NCI-H2171 treated with DMSO at 0.1 percent for 48 hours (cell line): ENCODE measurements at regions not wholly inside any gene's neighbourhood (a gene's known extent, or its start where the extent isn't known, plus 50 kb on each side); places are given as distances from the start of the nearest gene placed in this dataset.

Experiments
- DNase-seq: peaks from one replicate; lab custom pipeline; 2025; lab: John Stamatoyannopoulos, UW

- no peak for DNase-seq
These were observed 307.3 kb upstream of the PLSCR5 start for GRCh38 chr3:146912241-146913015.

- DNase-seq = no peak
These were observed 298.8 kb upstream of the PLSCR5 start for GRCh38 chr3:146903927-146904326.

- DNase-seq = no peak
These were observed 294.0 kb upstream of the PLSCR5 start for GRCh38 chr3:146899171-146899570.

GRCh38 chr3:146896711-146897110 lies 291.6 kb upstream of the PLSCR5 start:
- DNase-seq = no peak

GRCh38 chr3:146895026-146895749 lies 290.0 kb upstream of the PLSCR5 start:
- DNase-seq = no peak

GRCh38 chr3:146894406-146894805 lies 289.3 kb upstream of the PLSCR5 start:
- DNase-seq = no peak

GRCh38 chr3:146892041-146892440 lies 286.9 kb upstream of the PLSCR5 start:
- DNase-seq = no peak

- no peak for DNase-seq
These were observed 284.5 kb upstream of the PLSCR5 start for GRCh38 chr3:146889626-146890025.

- DNase-seq = no peak
These were observed 283.0 kb upstream of the PLSCR5 start for GRCh38 chr3:146888176-146888575.

- no peak for DNase-seq
These were observed 279.6 kb upstream of the PLSCR5 start for GRCh38 chr3:146884721-146885120.

GRCh38 chr3:146884296-146884695 lies 279.1 kb upstream of the PLSCR5 start:
- DNase-seq = no peak

GRCh38 chr3:146883288-146883687 lies 278.1 kb upstream of the PLSCR5 start:
- DNase-seq = peak; percentile 26

- DNase-seq = no peak
These were observed 277.0 kb upstream of the PLSCR5 start for GRCh38 chr3:146881966-146882760.

- DNase-seq = no peak
These were observed 276.2 kb upstream of the PLSCR5 start for GRCh38 chr3:146881356-146881755.

GRCh38 chr3:146873748-146874147 lies 268.6 kb upstream of the PLSCR5 start:
- no peak for DNase-seq

GRCh38 chr3:146865175-146865755 lies 260.1 kb upstream of the PLSCR5 start:
- DNase-seq = peak; percentile 62

- no peak for DNase-seq
These were observed 256.1 kb upstream of the PLSCR5 start for GRCh38 chr3:146861262-146861661.

- no peak for DNase-seq
These were observed 249.4 kb upstream of the PLSCR5 start for GRCh38 chr3:146854523-146854922.

GRCh38 chr3:146851665-146852064 lies 246.5 kb upstream of the PLSCR5 start:
- no peak for DNase-seq

- DNase-seq = no peak
These were observed 240.2 kb upstream of the PLSCR5 start for GRCh38 chr3:146845361-146845760.

GRCh38 chr3:146843476-146843875 lies 238.3 kb upstream of the PLSCR5 start:
- no peak for DNase-seq

- DNase-seq = no peak
These were observed 234.7 kb upstream of the PLSCR5 start for GRCh38 chr3:146839727-146840375.
